ENCODE measurements at regions not wholly inside any gene's neighbourhood (a gene's known extent, or its start where the extent isn't known, plus 50 kb on each side); places are given as distances from the start of the nearest gene placed in this dataset. TPM values are rescaled to one million over a fixed set of nuclear protein-coding genes. Genes with fewer than 3 reads are reported as not detected.

Small RNAs in the stretch of these regions (small RNA-seq; reads per million reads assigned to genes)
- not detected for gene DYNLL1P6 (ENCODE audit: insufficient read depth, insufficient read length, low read depth, low replicate concordance)
